C4-2B (cell line): ENCODE measurements at regions not wholly inside any gene's neighbourhood (a gene's known extent, or its start where the extent isn't known, plus 50 kb on each side); places are given as distances from the start of the nearest gene placed in this dataset.

Experiments used
- H3K27ac ChIP-seq: fragments of 450-650 bp; 2 replicates; pipeline ENCODE4 v1.5.1; 2017
- CTCF ChIP-seq: fragments of 450-650 bp; conservative IDR thresholded peaks from 2 replicates; pipeline ENCODE4 v1.5.1; 2017; ENCODE audit warnings: mild to moderate bottlenecking
- ZFX ChIP-seq: fragments of 450-650 bp; IDR thresholded peaks from 2 replicates; pipeline ENCODE4 v1.6.1; 2017

- no peak overlapping the region for H3K27ac ChIP-seq
- TF ChIP-seq CTCF = no peak
- no peak for TF ChIP-seq ZFX
Observed at GRCh38 chrX:79082899-79083298, 61.6 kb upstream of the GPR174 start.

- TF ChIP-seq CTCF (no peak), ZFX (no peak)
- H3K27ac ChIP-seq = no peak overlapping the region
Observed at GRCh38 chrX:79084923-79085322, 59.6 kb upstream of the GPR174 start.

- TF ChIP-seq CTCF = no peak
- TF ChIP-seq ZFX = no peak
- H3K27ac ChIP-seq = no peak overlapping the region
Observed at GRCh38 chrX:79089896-79090584, 54.4 kb upstream of the GPR174 start.

- H3K27ac ChIP-seq = no peak overlapping the region
- TF ChIP-seq CTCF = no peak
- TF ChIP-seq ZFX = no peak
Observed at GRCh38 chrX:79094075-79094832, 50.2 kb upstream of the GPR174 start.
